ENCODE measurements at regions not wholly inside any gene's neighbourhood (a gene's known extent, or its start where the extent isn't known, plus 50 kb on each side); places are given as distances from the start of the nearest gene placed in this dataset.

DNA sequence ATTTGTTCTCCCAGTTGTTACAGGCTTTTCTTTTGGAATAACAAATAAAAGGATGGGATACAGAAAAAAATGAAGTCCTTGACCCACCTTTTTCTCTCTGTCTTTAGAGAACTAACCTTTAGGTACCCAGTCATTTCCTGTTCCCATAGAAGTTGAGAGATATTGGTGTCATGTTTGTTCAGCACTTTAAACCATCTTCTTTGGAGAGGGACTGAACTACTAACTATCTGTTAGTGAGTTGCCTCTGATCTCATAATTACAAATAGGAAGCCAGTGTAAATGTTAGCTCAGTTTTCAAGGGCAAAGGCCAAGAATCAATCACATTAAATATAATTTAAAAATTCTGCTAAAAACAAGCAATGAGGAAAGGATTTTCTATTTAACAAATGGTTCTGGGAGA is 72.9 kb upstream of the DCBLD2 start:
- Histone ChIP-seq H3K27me3 (no peaks in the 10 kb centered on the region), H3K4me3 (no peak overlapping the region), H3K27ac (no peak overlapping the region), H3K36me3 (replicated peaks; ENCODE audit: insufficient read depth, low read depth) (no peaks in the 10 kb centered on the region), H2AFZ (no peak overlapping the region), H3K4me1 (ENCODE audit: insufficient read depth) (no peaks in the 10 kb centered on the region), H3K4me2 (no peak overlapping the region), H4K20me1 (ENCODE audit: insufficient read depth, poor library complexity, severe bottlenecking) (no peaks in the 10 kb centered on the region), H3K9me3 (ENCODE audit: low read depth) (no peaks in the 10 kb centered on the region), H3K79me2 (no peaks in the 10 kb centered on the region), H3K9me2 (replicated peaks; ENCODE audit: insufficient read depth) (no peaks in the 10 kb centered on the region)
- TF ChIP-seq, protein P1, sequence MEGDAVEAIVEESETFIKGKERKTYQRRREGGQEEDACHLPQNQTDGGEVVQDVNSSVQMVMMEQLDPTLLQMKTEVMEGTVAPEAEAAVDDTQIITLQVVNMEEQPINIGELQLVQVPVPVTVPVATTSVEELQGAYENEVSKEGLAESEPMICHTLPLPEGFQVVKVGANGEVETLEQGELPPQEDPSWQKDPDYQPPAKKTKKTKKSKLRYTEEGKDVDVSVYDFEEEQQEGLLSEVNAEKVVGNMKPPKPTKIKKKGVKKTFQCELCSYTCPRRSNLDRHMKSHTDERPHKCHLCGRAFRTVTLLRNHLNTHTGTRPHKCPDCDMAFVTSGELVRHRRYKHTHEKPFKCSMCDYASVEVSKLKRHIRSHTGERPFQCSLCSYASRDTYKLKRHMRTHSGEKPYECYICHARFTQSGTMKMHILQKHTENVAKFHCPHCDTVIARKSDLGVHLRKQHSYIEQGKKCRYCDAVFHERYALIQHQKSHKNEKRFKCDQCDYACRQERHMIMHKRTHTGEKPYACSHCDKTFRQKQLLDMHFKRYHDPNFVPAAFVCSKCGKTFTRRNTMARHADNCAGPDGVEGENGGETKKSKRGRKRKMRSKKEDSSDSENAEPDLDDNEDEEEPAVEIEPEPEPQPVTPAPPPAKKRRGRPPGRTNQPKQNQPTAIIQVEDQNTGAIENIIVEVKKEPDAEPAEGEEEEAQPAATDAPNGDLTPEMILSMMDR (IDR thresholded peaks at IDR 0.05; ENCODE audit: poor library complexity): no peak
- no peak for TF ChIP-seq EZH2 (IDR thresholded peaks at IDR 0.05; ENCODE audit: borderline replicate concordance)
- no peak for TF ChIP-seq EZH2phosphoT487 (IDR thresholded peaks at IDR 0.05; ENCODE audit: low read depth, severe bottlenecking, unreplicated experiment)
- DNase-seq (ENCODE audit: low spot score): no peak

GRCh38 chr3:98972720-98973119 is 71.2 kb upstream of the DCBLD2 start:
- no peak for DNase-seq (ENCODE audit: low spot score)
- Histone ChIP-seq H3K4me1 (ENCODE audit: insufficient read depth) (no peaks in the 10 kb centered on the region), H3K27me3 (no peaks in the 10 kb centered on the region), H3K4me2 (no peak overlapping the region), H3K79me2 (no peaks in the 10 kb centered on the region), H2AFZ (no peak overlapping the region), H3K4me3 (no peak overlapping the region), H3K9me3 (ENCODE audit: low read depth) (no peaks in the 10 kb centered on the region), H3K27ac (no peak overlapping the region), H3K9me2 (replicated peaks; ENCODE audit: insufficient read depth) (no peaks in the 10 kb centered on the region), H3K36me3 (replicated peaks; ENCODE audit: insufficient read depth, low read depth) (no peaks in the 10 kb centered on the region), H4K20me1 (ENCODE audit: insufficient read depth, poor library complexity, severe bottlenecking) (no peaks in the 10 kb centered on the region)
- TF ChIP-seq, protein P1 (IDR thresholded peaks at IDR 0.05; ENCODE audit: poor library complexity): no peak
- TF ChIP-seq EZH2phosphoT487 (IDR thresholded peaks at IDR 0.05; ENCODE audit: low read depth, severe bottlenecking, unreplicated experiment) (no peak), EZH2 (IDR thresholded peaks at IDR 0.05; ENCODE audit: borderline replicate concordance) (no peak)
- WGBS (ENCODE audit: low lambda C conversion rate, missing lambda C conversion rate): 91% methylated on average over 3 of the region's 3 CpGs

GRCh38 chr3:98972155-98972554 is 70.7 kb upstream of the DCBLD2 start:
- Histone ChIP-seq H3K27me3 (no peaks in the 10 kb centered on the region), H3K4me3 (no peak overlapping the region), H2AFZ (no peak overlapping the region), H3K9me3 (ENCODE audit: low read depth) (no peaks in the 10 kb centered on the region), H3K36me3 (replicated peaks; ENCODE audit: insufficient read depth, low read depth) (no peaks in the 10 kb centered on the region), H3K4me1 (ENCODE audit: insufficient read depth) (no peaks in the 10 kb centered on the region), H4K20me1 (ENCODE audit: insufficient read depth, poor library complexity, severe bottlenecking) (no peaks in the 10 kb centered on the region), H3K27ac (no peak overlapping the region), H3K9me2 (replicated peaks; ENCODE audit: insufficient read depth) (no peaks in the 10 kb centered on the region), H3K79me2 (no peaks in the 10 kb centered on the region), H3K4me2 (no peak overlapping the region)
- no peak for DNase-seq (ENCODE audit: low spot score)
- 57% methylated on average over 2 of the region's 2 CpGs for WGBS (ENCODE audit: low lambda C conversion rate, missing lambda C conversion rate)
- no peak for TF ChIP-seq EZH2phosphoT487 (IDR thresholded peaks at IDR 0.05; ENCODE audit: low read depth, severe bottlenecking, unreplicated experiment)
- TF ChIP-seq EZH2 (IDR thresholded peaks at IDR 0.05; ENCODE audit: borderline replicate concordance): no peak
- TF ChIP-seq, protein P1 (IDR thresholded peaks at IDR 0.05; ENCODE audit: poor library complexity): no peak

- 81% methylated on average over 1 of the region's 1 CpG for WGBS (ENCODE audit: low lambda C conversion rate, missing lambda C conversion rate)
- H2AFZ ChIP-seq: no peak overlapping the region
- TF ChIP-seq EZH2phosphoT487 (IDR thresholded peaks at IDR 0.05; ENCODE audit: low read depth, severe bottlenecking, unreplicated experiment) (no peak), EZH2 (IDR thresholded peaks at IDR 0.05; ENCODE audit: borderline replicate concordance) (no peak)
- TF ChIP-seq, protein P1 (IDR thresholded peaks at IDR 0.05; ENCODE audit: poor library complexity): no peak
These were observed 69.7 kb upstream of the DCBLD2 start for GRCh38 chr3:98971169-98971681.

More at GRCh38 chr3:98971169-98971681, 69.7 kb upstream of the DCBLD2 start:
- Histone ChIP-seq H3K27ac (no peak overlapping the region), H3K4me3 (no peak overlapping the region), H3K27me3 (no peaks in the 10 kb centered on the region), H3K4me1 (ENCODE audit: insufficient read depth) (no peaks in the 10 kb centered on the region), H4K20me1 (ENCODE audit: insufficient read depth, poor library complexity, severe bottlenecking) (no peaks in the 10 kb centered on the region), H3K4me2 (no peak overlapping the region), H3K36me3 (replicated peaks; ENCODE audit: insufficient read depth, low read depth) (no peaks in the 10 kb centered on the region), H3K79me2 (no peaks in the 10 kb centered on the region), H3K9me3 (ENCODE audit: low read depth) (no peaks in the 10 kb centered on the region), H3K9me2 (replicated peaks; ENCODE audit: insufficient read depth) (no peaks in the 10 kb centered on the region)
- DNase-seq (ENCODE audit: low spot score): no peak
